ENCODE measurements at regions not wholly inside any gene's neighbourhood (a gene's known extent, or its start where the extent isn't known, plus 50 kb on each side); places are given as distances from the start of the nearest gene placed in this dataset.
A peak's percentile ranks its signal among the peaks of the same experiment; 100 is the strongest.
"Not testable (repeated sequence)": the region's sequence is repeated elsewhere in the genome, so short reads cannot be mapped to it uniquely, and the experiment has no call there.

DNA sequence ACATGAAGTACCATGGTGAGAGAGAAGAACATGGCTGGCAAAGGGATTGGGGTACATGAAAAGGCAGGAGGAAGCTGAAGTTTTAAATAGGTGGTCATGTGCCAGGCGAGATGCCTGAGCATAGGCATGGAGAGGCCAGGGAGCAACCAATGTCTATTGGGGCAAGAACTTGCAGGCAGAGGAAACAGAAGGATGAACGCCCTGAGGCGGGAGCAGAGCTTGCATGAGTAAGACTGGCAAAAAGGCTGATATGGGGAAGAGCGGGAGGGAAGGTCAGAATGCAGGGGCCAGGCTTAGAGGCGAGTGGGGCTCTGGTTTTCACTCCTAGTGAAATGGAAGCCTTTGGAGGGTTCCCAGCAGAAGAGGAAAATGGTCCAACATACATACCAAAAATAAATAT lies 52.5 kb upstream of the VSTM5 start:
- DNase-seq, result no peak

- DNase-seq, result no peak
These were observed 53.6 kb upstream of the VSTM5 start for GRCh38 chr11:93903989-93904388.

DNA sequence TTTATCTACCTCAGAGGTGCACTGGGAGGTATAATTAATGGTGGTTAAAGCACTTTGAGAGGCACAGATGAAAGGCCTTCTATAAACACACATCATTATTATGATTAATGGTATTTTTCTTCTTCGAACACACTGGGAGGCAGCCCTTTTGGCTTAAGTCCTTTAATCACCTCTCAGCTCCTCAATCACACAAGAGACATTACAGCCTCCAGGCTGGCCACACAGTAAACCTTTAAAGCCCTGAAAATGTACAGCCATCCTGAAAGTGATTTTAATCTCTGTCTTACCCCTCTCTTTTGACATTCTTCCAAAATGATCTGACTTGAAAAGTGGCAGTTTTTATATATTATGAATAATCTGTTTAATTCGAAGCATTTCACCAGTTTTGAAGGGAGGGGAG lies 54.3 kb upstream of the VSTM5 start:
- no peak for DNase-seq

DNA sequence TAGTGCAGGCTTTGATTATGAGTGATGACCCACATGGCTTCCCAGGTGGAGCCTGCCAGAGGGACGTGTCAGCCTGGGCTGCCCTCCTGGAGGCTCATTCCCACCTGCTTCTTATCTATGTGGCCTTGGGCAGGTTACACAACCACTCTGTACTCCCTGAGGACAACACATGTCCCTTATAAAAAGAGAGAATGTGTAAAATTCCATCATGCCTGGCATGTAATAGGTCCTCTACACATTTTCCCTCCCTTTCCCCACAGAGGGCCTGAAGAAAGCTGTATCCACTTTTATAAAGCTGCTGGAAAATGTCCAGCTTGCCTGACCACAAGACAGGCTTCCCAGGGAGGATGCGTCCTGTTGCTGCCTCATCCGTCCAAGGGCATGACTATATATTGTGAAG lies 55.0 kb upstream of the VSTM5 start:
- no peak for DNase-seq

- DNase-seq, result no peak
These were observed 56.1 kb upstream of the VSTM5 start for GRCh38 chr11:93906486-93906885.

DNA sequence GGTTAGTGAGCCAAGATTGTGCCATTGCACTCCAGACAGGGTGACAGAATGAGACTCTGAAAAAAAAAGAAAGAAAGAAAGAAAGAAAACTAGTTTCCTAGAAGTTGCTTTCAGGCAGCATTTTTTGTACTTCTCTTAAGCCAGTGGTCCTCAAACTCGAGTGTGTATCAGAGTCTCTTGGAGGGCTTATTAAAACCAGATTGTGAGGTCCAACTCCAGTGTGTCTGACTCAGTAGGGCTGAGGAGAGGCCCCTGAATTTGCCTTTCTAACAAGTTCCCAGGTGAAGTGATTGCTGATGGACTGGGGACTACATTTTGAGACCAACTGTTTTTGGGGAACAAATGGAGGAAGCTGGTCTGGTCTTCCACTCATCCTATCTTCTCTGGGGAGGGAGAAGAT lies 57.5 kb upstream of the VSTM5 start:
- no peak for DNase-seq

GRCh38 chr11:93908689-93909088 lies 58.3 kb upstream of the VSTM5 start:
- DNase-seq, result no peak

GRCh38 chr11:93917673-93918072 lies 67.3 kb upstream of the VSTM5 start:
- DNase-seq, result no peak

DNA sequence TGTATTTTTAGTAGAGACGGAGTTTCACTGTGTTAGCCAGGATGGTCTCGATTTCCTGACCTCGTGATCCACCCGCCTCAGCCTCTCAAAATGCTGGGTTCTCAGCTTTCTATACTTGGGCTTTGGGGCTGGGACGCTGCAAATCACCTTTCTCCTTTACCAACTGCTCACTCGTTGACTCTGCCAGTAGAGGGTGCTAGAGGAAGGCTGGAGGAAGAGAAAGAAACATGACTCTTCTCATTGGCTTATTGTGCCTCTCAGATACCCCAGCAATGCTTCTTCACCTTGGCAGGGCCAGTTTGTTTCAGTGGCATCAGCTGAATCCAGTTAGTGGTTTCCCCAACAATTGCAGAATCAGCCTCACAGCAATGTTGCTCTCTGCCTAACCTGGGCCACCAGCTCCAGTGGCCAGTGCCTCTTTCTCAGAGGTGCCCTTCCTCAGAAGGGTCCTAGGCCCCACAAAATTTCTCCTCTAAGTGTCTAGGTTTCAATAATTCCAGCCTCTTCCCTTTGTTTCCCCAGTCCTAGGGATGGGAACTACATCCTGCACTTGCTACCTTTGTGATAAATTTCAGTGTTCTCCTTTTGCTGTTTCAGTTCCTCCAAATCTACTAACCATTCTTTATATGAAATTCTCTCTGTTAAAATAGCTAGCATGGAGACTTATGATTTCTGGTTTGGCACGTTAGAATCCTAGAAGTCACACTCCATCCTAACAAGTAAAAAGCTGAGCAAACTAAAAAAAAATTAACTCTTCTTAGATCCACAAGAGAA lies 71.5 kb upstream of the VSTM5 start:
- peak; percentile 89 for DNase-seq

DNA sequence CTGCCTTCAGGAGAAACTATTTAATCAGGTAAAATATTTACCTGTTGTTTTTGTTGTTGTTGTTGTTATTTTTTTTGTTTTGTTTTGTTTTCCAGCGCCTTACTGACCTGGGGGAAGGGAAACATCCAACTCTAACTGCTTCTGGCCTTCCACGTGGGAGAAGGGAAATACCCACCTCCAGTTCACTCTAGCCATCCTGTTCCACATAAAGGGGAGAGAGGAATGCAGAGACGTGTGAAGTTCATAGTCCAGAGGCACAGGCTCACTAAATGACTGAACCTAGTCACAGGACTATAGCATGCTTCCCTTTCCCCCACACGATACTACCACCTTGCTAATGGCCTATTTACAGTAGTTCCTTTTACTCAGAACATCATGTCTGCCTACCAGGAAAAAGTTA lies 72.4 kb upstream of the VSTM5 start:
- DNase-seq, result no peak

- not testable (repeated sequence) for DNase-seq
These were observed 75.7 kb upstream of the VSTM5 start for GRCh38 chr11:93926099-93926498.

- DNase-seq, result no peak
These were observed 79.0 kb upstream of the VSTM5 start for GRCh38 chr11:93929407-93929806.

DNA sequence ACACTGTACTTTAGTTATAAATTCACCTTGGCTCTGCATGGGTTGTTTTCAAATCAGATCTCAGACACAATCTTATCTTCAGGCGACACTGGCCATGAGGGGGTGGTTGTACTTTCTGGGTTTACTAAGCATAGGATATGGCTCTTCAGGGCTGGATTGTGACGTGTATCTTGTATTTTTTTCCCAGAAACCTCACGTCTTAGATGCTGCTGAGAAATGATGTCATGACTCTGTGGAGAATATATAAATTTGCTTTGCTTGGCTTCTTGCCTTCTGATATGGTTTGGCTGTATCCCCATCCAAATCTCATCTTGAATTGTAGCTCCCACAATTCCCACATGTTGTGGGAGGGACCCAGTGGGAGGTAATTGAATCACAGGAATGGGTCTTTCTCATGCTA lies 82.8 kb upstream of the VSTM5 start:
- DNase-seq, result peak; percentile 20

DNA sequence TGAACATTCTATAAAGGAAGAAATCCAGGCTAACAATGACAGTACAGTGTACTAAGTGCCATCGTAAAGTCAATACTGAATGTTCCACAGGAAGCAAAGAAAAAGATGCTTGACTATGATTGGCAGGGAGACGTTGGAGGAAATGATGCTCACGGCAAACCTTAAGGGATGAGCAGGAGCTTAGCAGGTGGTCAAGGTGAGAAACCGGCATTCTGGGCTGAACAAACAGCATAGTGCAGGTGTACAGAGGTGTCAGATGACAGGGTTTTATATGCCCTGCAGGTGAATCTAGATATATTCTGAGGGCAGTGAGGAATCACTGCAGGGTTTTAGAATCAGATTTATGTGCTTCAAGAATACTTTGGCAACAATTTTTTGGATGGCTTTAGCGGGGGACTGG lies 85.3 kb upstream of the HEPHL1 start:
- DNase-seq, result no peak

GRCh38 chr11:93936460-93936859 lies 84.7 kb upstream of the HEPHL1 start:
- DNase-seq, result no peak

DNA sequence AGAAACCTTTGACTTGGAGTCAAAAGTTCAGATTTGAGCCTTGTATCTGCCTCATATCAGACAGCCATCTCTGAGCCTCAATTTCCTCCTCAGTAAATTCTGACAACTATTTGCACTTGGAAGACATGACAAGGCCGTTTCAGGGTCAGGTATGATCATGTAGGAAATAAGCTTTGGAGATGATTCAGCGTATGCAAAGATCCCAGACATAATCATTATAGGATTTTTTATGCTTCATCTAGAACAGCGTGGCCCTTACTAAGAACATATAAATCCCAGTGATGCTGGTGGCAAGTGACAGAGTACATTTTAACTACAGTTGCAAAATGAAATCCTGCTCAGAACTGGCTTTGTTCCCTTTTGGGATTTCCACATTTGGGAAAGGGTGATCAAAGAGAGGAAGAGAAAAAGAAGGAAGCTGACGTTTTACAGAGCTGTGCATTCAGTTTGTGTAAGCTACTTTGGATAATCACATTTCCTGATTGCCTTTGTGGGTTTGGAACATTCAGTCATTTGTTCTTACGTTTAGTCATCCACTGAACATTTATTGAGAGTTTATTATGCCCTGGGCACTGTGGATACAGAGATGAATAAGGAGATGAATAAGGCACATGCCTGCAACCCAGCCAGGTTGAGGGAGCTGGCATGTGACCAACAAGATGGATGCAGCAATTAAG lies 81.9 kb upstream of the HEPHL1 start:
- no peak for DNase-seq

DNA sequence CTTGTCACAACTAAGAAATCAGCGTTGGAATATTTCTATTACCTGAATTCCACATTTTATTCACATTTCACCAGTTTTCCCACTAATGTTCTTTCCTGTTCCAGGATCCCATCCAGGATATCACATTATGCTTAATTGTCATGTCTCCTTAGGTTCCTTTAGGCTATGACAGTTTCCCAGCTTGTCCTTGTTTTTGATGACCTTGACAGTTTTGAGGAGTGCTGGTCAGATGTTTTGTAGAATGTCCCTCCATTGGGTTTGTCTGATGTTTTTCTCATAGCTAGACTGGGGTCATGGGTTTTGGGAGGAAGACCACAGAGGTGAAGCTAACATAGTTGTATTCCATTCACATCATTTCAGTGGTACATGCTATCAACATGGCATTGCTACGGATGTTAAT lies 80.8 kb upstream of the HEPHL1 start:
- DNase-seq, result no peak

DNA sequence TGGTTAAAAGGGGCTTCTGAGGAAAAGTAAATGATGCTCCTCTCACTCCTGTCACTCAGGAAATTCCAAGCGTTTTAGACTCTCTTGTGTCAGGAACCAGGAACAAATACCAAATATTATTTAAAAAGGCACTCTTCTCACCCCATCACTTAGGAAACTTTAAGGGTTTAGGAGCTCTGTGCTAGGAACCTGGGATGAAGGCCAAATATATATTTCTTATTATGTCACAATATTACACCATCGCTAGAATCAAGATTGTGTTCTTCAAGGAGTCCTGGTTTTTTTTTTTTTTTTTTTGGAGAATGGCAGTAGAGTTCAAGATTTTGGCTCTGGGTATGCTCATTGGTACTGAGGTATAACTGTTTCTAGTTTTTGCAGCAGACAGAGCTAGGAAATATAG lies 79.0 kb upstream of the HEPHL1 start:
- DNase-seq, result peak; percentile 20

DNA sequence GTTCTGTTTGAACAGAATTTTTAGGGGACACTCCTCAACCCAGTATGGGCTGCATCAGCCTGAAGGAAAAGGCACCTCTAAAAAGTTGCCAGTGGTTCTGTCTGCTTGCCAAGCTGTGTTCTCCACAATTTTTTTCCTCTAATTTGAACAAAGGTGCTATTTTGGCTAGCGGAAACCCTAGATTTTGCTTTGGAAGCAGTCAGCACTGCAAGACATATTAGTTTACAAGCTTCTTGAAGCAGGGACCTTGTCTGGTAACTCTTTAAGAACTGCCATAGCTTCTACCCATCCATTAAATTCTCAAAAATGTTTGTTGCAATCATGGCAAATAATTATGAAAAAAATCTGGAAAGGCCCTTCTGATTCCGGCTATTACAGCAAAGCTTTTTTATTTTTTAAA lies 75.6 kb upstream of the HEPHL1 start:
- DNase-seq, result no peak

GRCh38 chr11:93952082-93952780 lies 68.9 kb upstream of the HEPHL1 start:
- DNase-seq, result no peak

DNA sequence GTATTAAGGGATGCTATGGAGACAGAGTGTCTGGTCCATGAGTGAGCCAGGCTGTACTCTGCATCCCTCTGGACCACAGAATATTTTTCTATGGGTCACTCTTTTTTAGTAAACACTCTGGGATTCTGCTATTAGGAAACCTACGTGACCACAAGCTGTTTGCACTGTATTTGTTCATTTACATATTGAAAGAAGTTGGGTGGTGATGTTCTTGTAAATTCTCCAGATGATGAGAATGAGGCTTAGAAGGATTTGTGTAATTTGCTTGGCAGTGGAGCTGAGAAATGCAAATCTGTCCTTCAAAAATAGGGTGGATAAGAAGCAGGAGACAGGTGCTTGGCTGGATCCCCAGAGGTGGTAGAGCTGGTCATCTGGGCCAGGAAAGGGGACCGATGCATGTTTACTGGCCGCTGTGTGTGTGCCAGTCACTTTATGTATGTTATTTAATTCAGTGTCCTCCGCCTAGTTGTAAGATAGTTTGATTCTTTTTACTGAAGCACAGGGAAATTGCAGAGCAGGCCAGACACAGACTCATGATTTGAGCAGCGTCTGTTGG lies 63.7 kb upstream of the HEPHL1 start:
- DNase-seq, result no peak

DNA sequence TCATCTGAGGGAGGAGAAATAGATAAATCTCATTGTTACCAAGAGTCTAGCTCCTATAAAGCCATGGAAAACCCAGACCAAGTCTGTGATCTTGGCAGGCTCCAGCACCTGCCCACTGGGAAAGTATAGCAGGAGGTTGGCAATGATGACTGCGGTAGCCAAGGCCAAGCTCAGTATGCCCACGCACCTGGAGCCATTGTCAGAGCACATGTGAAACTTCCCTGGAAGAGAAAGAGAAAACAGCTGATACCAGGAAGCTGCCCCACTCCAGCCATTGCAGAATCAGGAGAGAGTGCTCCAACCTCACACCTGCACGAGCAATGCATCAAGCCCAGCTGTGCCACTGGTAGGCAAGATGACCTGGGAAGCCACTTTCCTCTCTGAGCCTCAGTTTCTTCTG lies 62.2 kb upstream of the HEPHL1 start:
- DNase-seq, result no peak

DNA sequence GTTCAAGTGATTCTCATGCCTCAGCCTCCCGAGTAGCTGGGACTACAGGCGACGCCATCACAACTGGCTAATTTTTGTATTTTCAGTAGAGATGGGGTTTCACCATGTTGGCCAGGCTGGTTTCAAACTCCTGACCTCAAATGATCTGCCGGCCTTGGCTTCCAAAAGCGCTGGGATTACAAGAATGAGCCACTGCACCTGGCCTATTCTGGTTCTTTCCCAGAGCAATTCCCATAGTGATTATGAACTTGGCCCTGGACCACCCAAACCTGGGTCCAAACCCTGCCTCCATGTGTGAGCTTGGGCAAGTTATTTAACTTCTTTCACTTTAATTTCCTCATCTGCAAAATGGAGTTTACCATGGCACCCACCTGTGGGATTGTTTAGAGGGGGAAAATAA lies 61.5 kb upstream of the HEPHL1 start:
- DNase-seq, result no peak

DNA sequence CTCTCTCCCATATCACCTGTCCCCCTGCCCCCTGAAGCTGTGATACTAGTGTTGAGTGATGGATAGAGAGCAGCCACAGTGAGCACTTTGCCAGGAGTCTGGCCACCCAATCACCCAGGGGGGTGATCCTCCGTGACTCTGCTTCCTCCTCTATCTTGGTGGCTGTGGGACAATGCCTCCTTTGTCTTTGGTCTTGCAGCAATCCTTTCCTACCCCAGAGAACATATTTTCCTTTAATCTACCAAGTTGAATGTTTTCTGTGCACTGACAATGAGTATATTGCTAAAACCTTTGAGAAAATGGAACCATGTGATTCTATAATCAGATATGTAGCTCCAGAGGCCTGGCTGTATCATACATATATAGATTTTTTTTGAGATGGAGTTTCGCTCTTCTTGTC lies 58.1 kb upstream of the HEPHL1 start:
- no peak for DNase-seq

Data from OCI-M1 (cell line).